ENCODE measurements at regions not wholly inside any gene's neighbourhood (a gene's known extent, or its start where the extent isn't known, plus 50 kb on each side); places are given as distances from the start of the nearest gene placed in this dataset.

DNA sequence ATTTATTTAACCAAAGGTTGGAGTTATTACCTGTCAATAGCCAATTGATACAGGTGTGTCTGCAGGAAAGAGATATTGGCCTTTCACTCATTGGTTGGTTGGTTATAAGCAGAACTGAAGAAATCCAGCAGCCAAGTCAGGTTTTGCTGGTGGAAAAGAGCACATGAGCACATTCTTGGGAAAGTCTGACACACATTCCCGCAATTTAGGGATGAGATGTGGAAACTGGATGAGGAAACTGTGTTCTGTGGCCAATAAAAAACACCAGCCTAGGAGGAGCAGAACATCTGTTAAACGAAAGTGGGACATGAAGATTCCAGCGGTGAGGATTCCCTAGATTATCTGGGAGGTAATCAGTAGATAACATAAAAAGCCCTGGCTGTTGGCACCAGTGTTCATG lies 567.4 kb upstream of the CPEB2 start:
- Histone ChIP-seq H3K4me3 (ENCODE audit: low read length in 3 of 3) (no peak overlapping the region), H3K9me3 (ENCODE audit: control insufficient read depth in 2 of 3, insufficient read depth in 1 of 3, low read length in 3 of 3) (no peaks in the 10 kb centered on the region), H3K36me3 (ENCODE audit: control insufficient read depth in 2 of 3, insufficient read depth in 3 of 3, low read length in 3 of 3) (no peaks in the 10 kb centered on the region), H3K9ac (ENCODE audit: low read length in 3 of 3) (no peak overlapping the region), H3K27ac (ENCODE audit: low read depth in 2 of 2, low read length in 2 of 2) (no peak overlapping the region), H3K27me3 (ENCODE audit: control insufficient read depth, insufficient read depth, low read length) (no peaks in the 10 kb centered on the region), H3K4me1 (ENCODE audit: control insufficient read depth in 2 of 3, insufficient read depth in 2 of 3, low read depth in 1 of 3, low read length in 3 of 3) (no peaks in the 10 kb centered on the region)
- no peak for TF ChIP-seq CTCF (IDR thresholded peaks at IDR 0.05; ENCODE audit: borderline replicate concordance, extremely low read depth, insufficient read depth)
- intact Hi-C loops (cut with DNase I): no loop called here
- no peak for FAIRE-seq
- no peak for DNase-seq

- H3K27ac ChIP-seq (ENCODE audit: low read depth in 2 of 2, low read length in 2 of 2): no peak overlapping the region
- H3K9me3 ChIP-seq (ENCODE audit: control insufficient read depth in 2 of 3, insufficient read depth in 1 of 3, low read length in 3 of 3): no peaks in the 10 kb centered on the region
- no peak overlapping the region for H3K4me3 ChIP-seq (ENCODE audit: low read length in 3 of 3)
- intact Hi-C loops (cut with DNase I): no loop called here
- no peak for DNase-seq
- H3K27me3 ChIP-seq (ENCODE audit: control insufficient read depth, insufficient read depth, low read length): no peaks in the 10 kb centered on the region
- no peak for FAIRE-seq
- no peaks in the 10 kb centered on the region for H3K4me1 ChIP-seq (ENCODE audit: control insufficient read depth in 2 of 3, insufficient read depth in 2 of 3, low read depth in 1 of 3, low read length in 3 of 3)
- no peaks in the 10 kb centered on the region for H3K36me3 ChIP-seq (ENCODE audit: control insufficient read depth in 2 of 3, insufficient read depth in 3 of 3, low read length in 3 of 3)
- TF ChIP-seq CTCF (IDR thresholded peaks at IDR 0.05; ENCODE audit: borderline replicate concordance, extremely low read depth, insufficient read depth): no peak
- H3K9ac ChIP-seq (ENCODE audit: low read length in 3 of 3): no peak overlapping the region
These were observed 560.7 kb upstream of the CPEB2 start for GRCh38 chr4:14441561-14441960.

DNA sequence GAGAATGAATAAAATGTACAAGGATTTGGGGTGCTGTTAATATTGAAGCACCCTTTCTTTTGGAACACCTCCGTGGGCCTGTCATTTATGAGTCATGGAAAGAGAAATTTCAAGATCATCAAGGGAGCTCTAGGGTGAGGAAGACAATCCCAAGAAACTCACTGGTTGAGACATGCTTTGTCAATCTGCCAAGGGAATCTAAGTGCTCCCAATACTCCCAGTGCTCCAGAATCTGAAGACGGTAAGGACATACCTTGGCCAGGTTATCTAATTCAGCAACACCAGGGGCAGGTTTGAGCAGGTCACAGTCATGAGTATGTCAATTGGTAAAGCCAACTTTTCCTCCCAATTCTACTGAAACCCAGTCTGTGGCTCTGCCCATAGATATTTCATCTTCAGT lies 556.4 kb upstream of the CPEB2 start:
- Histone ChIP-seq H3K36me3 (ENCODE audit: control insufficient read depth in 2 of 3, insufficient read depth in 3 of 3, low read length in 3 of 3) (no peaks in the 10 kb centered on the region), H3K9me3 (ENCODE audit: control insufficient read depth in 2 of 3, insufficient read depth in 1 of 3, low read length in 3 of 3) (no peaks in the 10 kb centered on the region), H3K27me3 (ENCODE audit: control insufficient read depth, insufficient read depth, low read length) (no peaks in the 10 kb centered on the region), H3K27ac (ENCODE audit: low read depth in 2 of 2, low read length in 2 of 2) (no peak overlapping the region), H3K9ac (ENCODE audit: low read length in 3 of 3) (no peak overlapping the region), H3K4me3 (ENCODE audit: low read length in 3 of 3) (no peak overlapping the region), H3K4me1 (ENCODE audit: control insufficient read depth in 2 of 3, insufficient read depth in 2 of 3, low read depth in 1 of 3, low read length in 3 of 3) (no peaks in the 10 kb centered on the region)
- DNase-seq (no peak), FAIRE-seq (no peak)
- intact Hi-C loops (cut with DNase I): no loop called here
- TF ChIP-seq CTCF (IDR thresholded peaks at IDR 0.05; ENCODE audit: borderline replicate concordance, extremely low read depth, insufficient read depth): no peak

- Histone ChIP-seq H3K36me3 (ENCODE audit: control insufficient read depth in 2 of 3, insufficient read depth in 3 of 3, low read length in 3 of 3) (no peaks in the 10 kb centered on the region), H3K4me3 (ENCODE audit: low read length in 3 of 3) (no peak overlapping the region), H3K27me3 (ENCODE audit: control insufficient read depth, insufficient read depth, low read length) (no peaks in the 10 kb centered on the region), H3K4me1 (ENCODE audit: control insufficient read depth in 2 of 3, insufficient read depth in 2 of 3, low read depth in 1 of 3, low read length in 3 of 3) (no peaks in the 10 kb centered on the region), H3K27ac (ENCODE audit: low read depth in 2 of 2, low read length in 2 of 2) (no peak overlapping the region), H3K9ac (ENCODE audit: low read length in 3 of 3) (no peak overlapping the region), H3K9me3 (ENCODE audit: control insufficient read depth in 2 of 3, insufficient read depth in 1 of 3, low read length in 3 of 3) (no peaks in the 10 kb centered on the region)
- FAIRE-seq (no peak), DNase-seq (no peak)
- intact Hi-C loops (cut with DNase I): no loop called here
- no peak for TF ChIP-seq CTCF (IDR thresholded peaks at IDR 0.05; ENCODE audit: borderline replicate concordance, extremely low read depth, insufficient read depth)
These were observed 556.0 kb upstream of the CPEB2 start for GRCh38 chr4:14446311-14446710.
